Mesenchymal stem cell (in vitro differentiated cells and primary cell): ENCODE measurements at regions not wholly inside any gene's neighbourhood (a gene's known extent, or its start where the extent isn't known, plus 50 kb on each side); places are given as distances from the start of the nearest gene placed in this dataset.

Experiments used
- DNase-seq: peaks from one replicate; pipeline ENCODE4 v3.0.0-alpha.2; 2013
- H2AFZ ChIP-seq: one replicate; pipeline ENCODE4 v1.6.1; 2013; ENCODE audit warnings: low read depth, mild to moderate bottlenecking, control low read depth, inconsistent platforms, low read length, moderate library complexity
- H2AK5ac ChIP-seq: 2 replicates; pipeline ENCODE4 v1.6.1; 2013; ENCODE audit warnings: low read length, moderate library complexity, mild to moderate bottlenecking, inconsistent platforms; ENCODE audit not compliant: severe bottlenecking
- H2BK120ac ChIP-seq: one replicate; pipeline ENCODE4 v1.6.1; 2013; ENCODE audit warnings: low read depth, mild to moderate bottlenecking, inconsistent platforms, low read length, moderate library complexity
- H2BK12ac ChIP-seq, 2 experiments: one replicate each; pipeline ENCODE4 v1.6.1; 2013; ENCODE audit warnings: inconsistent platforms in 2 of 2, low read length in 2 of 2, mild to moderate bottlenecking in 2 of 2, moderate library complexity in 2 of 2, control low read depth in 1 of 2
- H2BK15ac ChIP-seq: one replicate; pipeline ENCODE4 v1.6.1; 2013; ENCODE audit warnings: mild to moderate bottlenecking, low read depth, inconsistent platforms; ENCODE audit not compliant: poor library complexity, severe bottlenecking
- H2BK5ac ChIP-seq: 2 replicates; pipeline ENCODE4 v1.6.1; 2013; ENCODE audit warnings: low read depth, mild to moderate bottlenecking, low read length, control low read depth, inconsistent platforms; ENCODE audit not compliant: poor library complexity, severe bottlenecking
- H3K14ac ChIP-seq, 2 experiments: one replicate each; pipeline ENCODE4 v1.6.1; 2013; ENCODE audit warnings: inconsistent platforms in 2 of 2, low read length in 2 of 2, control low read depth in 1 of 2, mild to moderate bottlenecking in 1 of 2, moderate library complexity in 1 of 2
- H3K18ac ChIP-seq, 2 experiments: one replicate each; pipeline ENCODE4 v1.6.1; 2013; ENCODE audit warnings: inconsistent platforms in 2 of 2, low read length in 2 of 2, control low read depth in 1 of 2, low read depth in 1 of 2, mild to moderate bottlenecking in 1 of 2
- H3K23ac ChIP-seq, 2 experiments: one replicate each; pipeline ENCODE4 v1.6.1; 2013; ENCODE audit warnings: inconsistent platforms in 2 of 2, low read length in 2 of 2, mild to moderate bottlenecking in 2 of 2, moderate library complexity in 2 of 2, control low read depth in 1 of 2
- H3K27ac ChIP-seq: 2 replicates; pipeline ENCODE4 v1.5.1; 2013; ENCODE audit warnings: mild to moderate bottlenecking, moderate library complexity, low read length, control low read depth, inconsistent platforms; ENCODE audit not compliant: poor library complexity, severe bottlenecking
- H3K27me3 ChIP-seq, 2 experiments: 2 replicates each; pipeline versions ENCODE4 v1.6.1 to v1.7.0; 2013; ENCODE audit warnings: low read length in 2 of 2, mild to moderate bottlenecking in 2 of 2, moderate library complexity in 2 of 2, control low read depth in 1 of 2, inconsistent platforms in 1 of 2; ENCODE audit not compliant: control insufficient read depth in 1 of 2, insufficient read depth in 1 of 2
- H3K36me3 ChIP-seq, 2 experiments: 2 replicates each; pipeline versions ENCODE4 v1.6.1 to v1.7.0; 2013; ENCODE audit warnings: low read length in 2 of 2, control low read depth in 1 of 2, inconsistent platforms in 1 of 2, low read depth in 1 of 2, mild to moderate bottlenecking in 1 of 2; ENCODE audit not compliant: insufficient read depth in 2 of 2, control insufficient read depth in 1 of 2
- H3K4ac ChIP-seq, 2 experiments: one replicate each; pipeline ENCODE4 v1.6.1; 2013; ENCODE audit warnings: inconsistent platforms in 2 of 2, low read length in 2 of 2, mild to moderate bottlenecking in 2 of 2, moderate library complexity in 2 of 2, control low read depth in 1 of 2, low read depth in 1 of 2
- H3K4me1 ChIP-seq: 2 replicates; pipeline ENCODE4 v1.6.1; 2013; ENCODE audit warnings: low read depth, low read length, control low read depth; ENCODE audit not compliant: control insufficient read depth, insufficient read depth
- H3K4me2 ChIP-seq: 2 replicates; pipeline ENCODE4 v1.6.1; 2013; ENCODE audit warnings: low read length, mild to moderate bottlenecking, inconsistent platforms; ENCODE audit not compliant: poor library complexity, severe bottlenecking
- H3K4me3 ChIP-seq, 2 experiments: 2 replicates each; pipeline versions ENCODE4 v1.5.1 to v1.7.0; 2013; ENCODE audit warnings: low read length in 2 of 2, mild to moderate bottlenecking in 2 of 2, control low read depth in 1 of 2, low read depth in 1 of 2; ENCODE audit not compliant: insufficient read depth in 1 of 2
- H3K79me1 ChIP-seq: replicated peaks from 2 replicates; pipeline ENCODE4 v1.6.1; 2013; ENCODE audit warnings: mild to moderate bottlenecking, control low read depth, low read length, inconsistent platforms; ENCODE audit not compliant: poor library complexity, severe bottlenecking
- H3K9ac ChIP-seq: 2 replicates; pipeline ENCODE4 v1.7.0; 2013; ENCODE audit warnings: mild to moderate bottlenecking, low read length, moderate library complexity
- H3K9me3 ChIP-seq: 2 replicates; pipeline ENCODE4 v1.7.0; 2013; ENCODE audit warnings: mild to moderate bottlenecking, low read length; ENCODE audit not compliant: control insufficient read depth
- H4K8ac ChIP-seq: one replicate; pipeline ENCODE4 v1.6.1; 2013; ENCODE audit warnings: inconsistent platforms, mild to moderate bottlenecking, low read length, moderate library complexity
- H4K91ac ChIP-seq: one replicate; pipeline ENCODE4 v1.6.1; 2013; ENCODE audit warnings: mild to moderate bottlenecking, low read length, inconsistent platforms
- whole genome bisulfite sequencing: methylation state at CpG from one replicate; pipeline ENCODE4 v1.1.7; 2013; ENCODE audit warnings: mixed read lengths; 5-methylcytosine and 5-hydroxymethylcytosine counted together

DNA sequence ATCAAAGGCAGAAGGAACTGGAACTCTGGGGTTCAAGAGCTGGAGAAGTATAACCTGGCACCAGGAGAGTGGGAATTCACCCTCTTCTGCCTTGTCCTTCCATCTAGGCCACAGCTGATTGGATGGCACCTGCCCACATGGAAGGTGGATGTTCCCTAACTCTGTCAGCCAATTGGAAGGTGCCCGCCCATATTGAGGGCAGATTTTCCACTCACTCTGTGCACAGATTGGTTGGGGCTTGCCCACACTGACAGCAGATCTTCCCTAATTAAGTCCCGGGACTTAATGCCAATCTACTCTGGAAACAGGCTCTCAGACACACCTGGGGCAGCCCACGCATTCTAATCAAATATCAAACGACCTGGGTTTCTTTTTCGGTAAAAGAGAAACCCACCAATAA lies 1142.3 kb upstream of the CELF2 start:
- no peak overlapping the region for H3K4ac ChIP-seq
- H3K79me1 ChIP-seq = no peaks in the 10 kb centered on the region
- no peak overlapping the region for H4K91ac ChIP-seq
- no peak overlapping the region for H3K23ac ChIP-seq
- H3K14ac ChIP-seq = no peak overlapping the region
- no peak overlapping the region for H2AFZ ChIP-seq
- H3K9ac ChIP-seq = no peak overlapping the region
- H3K18ac ChIP-seq = no peak overlapping the region
- no peak overlapping the region for H2BK120ac ChIP-seq
- H2BK5ac ChIP-seq = peak overlapping the region; percentile 24
- H3K9me3 ChIP-seq = peaks cover 4% of the 10 kb centered on the region
- WGBS = 86% methylated on average over 5 of the region's 5 CpGs
- H2BK12ac ChIP-seq = no peak overlapping the region
- no peak overlapping the region for H2BK15ac ChIP-seq
- no peaks in the 10 kb centered on the region for H3K27me3 ChIP-seq
- H2AK5ac ChIP-seq = no peak overlapping the region
- H3K36me3 ChIP-seq = no peaks in the 10 kb centered on the region
- no peak overlapping the region for H4K8ac ChIP-seq
- no peak overlapping the region for H3K4me2 ChIP-seq
- no peaks in the 10 kb centered on the region for H3K4me1 ChIP-seq
- H3K27ac ChIP-seq = no peak overlapping the region
- no peak overlapping the region for H3K4me3 ChIP-seq
- DNase-seq = no peak

DNA sequence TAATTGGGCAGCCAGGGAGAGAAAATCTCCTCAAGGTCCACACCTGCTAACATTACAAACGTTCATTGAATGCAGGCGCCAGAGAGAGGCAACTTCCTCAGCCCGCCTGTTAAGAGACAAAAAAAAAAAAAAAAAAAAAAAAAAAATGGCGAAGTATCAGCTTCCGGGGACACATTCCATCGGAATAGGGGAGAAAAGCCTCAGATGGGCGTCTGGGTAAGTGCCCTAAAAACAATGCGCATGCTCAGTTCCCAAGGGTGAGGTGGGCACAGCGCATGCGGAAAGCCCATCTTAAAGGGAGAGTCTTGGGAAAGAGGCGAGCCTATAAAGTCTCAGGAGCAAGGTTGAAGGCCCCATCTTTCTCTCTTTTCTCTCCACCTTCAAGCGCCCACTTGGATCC lies 1139.7 kb upstream of the CELF2 start:
- H3K4me1 ChIP-seq = no peaks in the 10 kb centered on the region
- H3K14ac ChIP-seq = no peak overlapping the region
- H3K27me3 ChIP-seq = no peaks in the 10 kb centered on the region
- H3K4me3 ChIP-seq = no peak overlapping the region
- H3K9me3 ChIP-seq = peaks cover 7% of the 10 kb centered on the region
- H4K8ac ChIP-seq = no peak overlapping the region
- H2AFZ ChIP-seq = no peak overlapping the region
- no peak overlapping the region for H2BK12ac ChIP-seq
- H4K91ac ChIP-seq = no peak overlapping the region
- no peaks in the 10 kb centered on the region for H3K79me1 ChIP-seq
- H2BK15ac ChIP-seq = no peak overlapping the region
- DNase-seq = no peak
- no peak overlapping the region for H3K18ac ChIP-seq
- H3K23ac ChIP-seq = no peak overlapping the region
- H2AK5ac ChIP-seq = no peak overlapping the region
- H3K9ac ChIP-seq = no peak overlapping the region
- no peak overlapping the region for H3K4me2 ChIP-seq
- no peaks in the 10 kb centered on the region for H3K36me3 ChIP-seq
- H3K27ac ChIP-seq = no peak overlapping the region
- 95% methylated on average over 12 of the region's 12 CpGs for WGBS
- H2BK120ac ChIP-seq = no peak overlapping the region
- H3K4ac ChIP-seq = no peak overlapping the region
- no peak overlapping the region for H2BK5ac ChIP-seq

DNA sequence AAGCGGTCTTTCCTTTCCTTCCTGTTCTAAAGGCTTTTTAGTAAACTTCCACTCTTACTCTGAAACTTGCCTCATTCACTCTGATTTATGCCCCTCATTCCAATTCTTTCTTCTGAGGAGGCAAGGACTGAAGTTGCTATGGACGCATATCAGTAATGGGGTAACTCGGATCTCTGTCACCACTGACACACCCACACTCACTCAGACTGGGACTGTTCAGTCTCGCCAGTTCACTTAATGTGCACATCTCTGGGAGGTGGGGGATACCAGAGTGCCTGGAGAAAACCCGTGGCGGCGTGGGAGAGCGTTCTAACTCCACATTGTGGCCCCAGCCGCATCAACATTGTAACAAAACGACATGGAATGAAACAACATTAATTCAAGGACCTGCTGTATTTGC lies 1139.3 kb upstream of the CELF2 start:
- Histone ChIP-seq H3K36me3 (no peaks in the 10 kb centered on the region), H2BK12ac (no peak overlapping the region), H3K4me1 (no peaks in the 10 kb centered on the region), H3K14ac (no peak overlapping the region), H3K9ac (no peak overlapping the region), H3K9me3 (peaks cover 9% of the 10 kb centered on the region), H2BK15ac (no peak overlapping the region), H2AFZ (no peak overlapping the region), H2BK5ac (no peak overlapping the region), H3K4me3 (no peak overlapping the region), H4K8ac (no peak overlapping the region), H4K91ac (no peak overlapping the region), H3K18ac (no peak overlapping the region), H2BK120ac (no peak overlapping the region), H3K23ac (no peak overlapping the region), H3K27me3 (no peaks in the 10 kb centered on the region), H2AK5ac (no peak overlapping the region), H3K4ac (no peak overlapping the region), H3K79me1 (no peaks in the 10 kb centered on the region), H3K27ac (no peak overlapping the region), H3K4me2 (no peak overlapping the region)
- 88% methylated on average over 9 of the region's 10 CpGs for WGBS
- no peak for DNase-seq

DNA sequence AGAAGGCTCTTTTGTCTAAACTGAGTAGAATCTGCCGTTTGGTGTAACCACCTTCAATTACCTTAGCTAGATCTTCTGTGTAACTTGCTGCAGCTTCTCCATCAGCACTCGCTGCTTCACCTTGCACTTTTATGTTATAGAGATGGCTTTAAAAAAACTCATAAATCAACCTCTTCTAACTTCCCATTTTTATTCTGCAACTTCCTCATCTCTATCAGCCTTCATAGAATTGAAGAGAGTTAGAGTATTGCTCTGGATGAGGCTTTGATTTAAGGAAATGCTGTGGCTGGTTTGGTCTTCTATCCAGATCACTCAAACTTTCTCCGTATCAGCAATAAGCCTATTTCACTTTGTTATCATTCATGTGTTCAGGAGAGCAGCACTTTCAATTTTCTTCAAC lies 1131.9 kb upstream of the CELF2 start:
- Histone ChIP-seq H3K14ac (no peak overlapping the region), H3K23ac (no peak overlapping the region), H3K4ac (no peak overlapping the region), H3K27me3 (no peaks in the 10 kb centered on the region), H2BK5ac (no peak overlapping the region), H3K27ac (no peak overlapping the region), H4K8ac (no peak overlapping the region), H2AK5ac (no peak overlapping the region), H3K4me3 (no peak overlapping the region), H3K18ac (no peak overlapping the region), H3K79me1 (no peaks in the 10 kb centered on the region), H3K4me2 (no peak overlapping the region), H4K91ac (no peak overlapping the region), H2BK15ac (no peak overlapping the region), H3K9ac (no peak overlapping the region), H2AFZ (no peak overlapping the region), H3K9me3 (peaks cover 9% of the 10 kb centered on the region), H2BK12ac (no peak overlapping the region), H3K4me1 (no peaks in the 10 kb centered on the region), H3K36me3 (no peaks in the 10 kb centered on the region), H2BK120ac (no peak overlapping the region)
- DNase-seq = no peak
- WGBS = 50% methylated on average over 1 of the region's 3 CpGs
